ENCODE measurements at regions not wholly inside any gene's neighbourhood (a gene's known extent, or its start where the extent isn't known, plus 50 kb on each side); places are given as distances from the start of the nearest gene placed in this dataset.
"Not testable (repeated sequence)": the region's sequence is repeated elsewhere in the genome, so short reads cannot be mapped to it uniquely, and the experiment has no call there.

DNA sequence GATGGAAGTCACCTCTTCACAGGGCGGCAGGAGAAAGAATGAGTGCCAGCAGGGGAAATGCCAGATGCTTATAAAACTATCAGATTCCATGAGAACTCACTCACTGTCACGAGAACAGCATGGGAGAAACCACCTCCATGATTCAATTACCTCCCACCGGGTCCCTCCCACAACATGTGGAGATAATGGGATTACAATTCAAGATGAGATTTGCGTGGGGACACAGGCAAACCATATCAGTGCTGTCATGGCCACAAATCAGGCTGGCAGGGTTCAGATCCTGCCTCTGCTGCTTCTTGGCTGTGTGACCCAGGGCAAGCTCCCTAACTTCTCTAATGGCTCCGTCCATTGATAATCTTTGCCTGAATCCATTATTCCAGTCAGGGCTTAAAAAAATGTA lies 389.5 kb downstream of the NPHP4 start:
- intact Hi-C loops (cut with micrococcal nuclease) = not testable (repeated sequence)

DNA sequence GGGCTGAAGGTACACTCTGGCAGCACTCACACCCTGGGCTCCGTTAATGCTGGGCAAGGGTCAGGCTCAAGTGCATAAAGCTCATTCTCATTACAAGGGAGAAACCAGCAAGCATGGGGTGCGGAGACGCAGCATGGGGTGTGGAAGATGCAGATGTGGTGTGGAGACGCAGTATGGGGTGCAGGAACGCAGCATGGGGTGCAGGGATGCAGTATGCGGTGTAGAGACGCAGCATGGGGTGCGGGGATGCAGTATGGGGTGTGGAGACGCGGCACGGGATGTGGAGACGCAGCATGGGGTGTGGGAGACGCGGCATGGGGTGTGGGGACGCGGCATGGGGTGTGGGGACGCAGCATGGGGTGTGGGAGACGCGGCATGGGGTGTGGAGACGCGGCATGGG lies 390.7 kb downstream of the NPHP4 start:
- intact Hi-C loops (cut with micrococcal nuclease) = no loop called here

DNA sequence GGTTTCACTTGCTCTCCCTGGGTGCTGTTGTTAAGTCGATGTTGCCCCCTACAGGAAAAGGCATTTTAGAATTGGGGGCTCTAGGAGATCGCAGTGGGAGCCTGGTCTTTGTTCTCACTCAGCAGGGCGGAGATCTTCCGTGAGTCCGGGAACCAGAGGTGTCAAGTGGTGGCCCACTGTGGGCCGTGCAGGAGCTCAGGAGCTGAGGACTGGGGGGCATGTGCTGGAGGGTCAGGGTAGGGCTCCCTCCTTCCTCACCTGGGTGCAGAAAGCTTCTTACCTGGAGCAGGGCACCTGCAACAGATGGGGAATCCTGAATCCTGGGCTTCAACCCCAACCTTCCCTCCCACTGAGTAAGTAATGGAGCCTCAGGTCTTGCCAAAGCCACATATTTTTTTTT lies 392.7 kb downstream of the NPHP4 start:
- intact Hi-C loops (cut with micrococcal nuclease) = no loop called here

DNA sequence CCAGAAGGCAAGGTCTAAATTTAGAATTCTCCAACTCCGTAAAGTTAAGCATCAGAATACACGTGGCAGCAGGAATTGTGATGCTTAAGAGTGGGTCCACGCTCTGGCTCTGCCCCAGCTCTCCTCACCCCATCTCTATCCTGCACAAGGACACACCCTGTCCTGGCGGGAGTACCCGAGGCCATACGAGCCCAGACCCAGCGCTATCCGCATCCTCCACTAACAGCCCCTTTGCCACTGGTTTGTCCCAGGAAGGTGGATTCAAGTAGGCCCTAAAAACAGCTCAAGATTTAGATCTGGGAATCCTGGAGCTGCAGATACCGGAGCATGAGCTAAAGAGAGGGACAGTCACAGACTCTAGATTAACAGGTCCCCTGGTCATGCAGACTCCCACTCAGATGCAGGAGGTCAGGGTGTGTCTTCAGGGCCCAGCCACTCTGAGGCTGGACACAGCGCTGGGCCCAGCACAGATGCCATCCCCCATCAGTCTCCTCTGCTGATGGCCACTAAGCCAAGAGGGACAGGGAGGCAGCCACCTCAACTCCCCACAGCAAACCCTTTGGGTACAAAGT lies 393.3 kb downstream of the NPHP4 start:
- intact Hi-C loops (cut with micrococcal nuclease) = no loop called here

DNA sequence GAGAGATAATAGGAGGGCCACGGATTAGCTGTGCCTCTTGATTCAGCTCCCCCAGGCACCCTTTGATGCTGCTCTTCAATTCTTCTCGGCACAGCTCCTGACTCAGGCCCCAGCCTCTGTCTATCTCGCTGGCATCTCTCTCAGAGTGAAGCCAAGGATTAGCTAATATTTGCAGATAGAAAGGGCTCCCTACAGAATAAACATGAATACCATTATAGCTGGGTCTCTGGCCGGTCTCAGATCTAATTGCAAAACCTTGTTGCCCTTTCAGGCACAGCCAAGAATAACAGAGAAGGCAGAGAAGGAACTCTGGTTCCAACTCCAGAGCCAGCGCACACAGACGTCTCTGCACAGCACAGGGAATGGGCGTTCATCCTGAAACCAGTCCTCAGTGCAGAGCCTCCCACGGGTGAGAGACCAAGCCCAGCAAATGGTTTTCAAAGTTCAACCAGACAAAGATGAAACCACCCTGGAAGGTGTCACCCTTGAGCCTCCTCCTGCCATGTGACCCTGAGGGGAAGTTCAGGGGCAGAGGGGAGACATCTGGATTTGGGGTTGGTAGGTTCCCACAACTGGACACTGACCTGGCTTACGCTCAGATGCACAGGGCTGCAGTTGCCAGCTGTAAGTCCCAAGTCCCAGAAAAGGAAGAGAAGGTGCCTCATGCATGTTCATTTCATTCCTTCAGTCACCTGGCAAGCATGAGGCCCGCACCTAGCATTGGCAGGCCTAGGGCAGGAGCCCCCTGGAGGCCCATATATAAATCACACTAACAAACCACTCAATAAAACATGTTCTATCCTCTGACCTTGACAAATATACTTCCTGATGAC lies 394.0 kb downstream of the NPHP4 start:
- intact Hi-C loops (cut with micrococcal nuclease) = no loop called here

DNA sequence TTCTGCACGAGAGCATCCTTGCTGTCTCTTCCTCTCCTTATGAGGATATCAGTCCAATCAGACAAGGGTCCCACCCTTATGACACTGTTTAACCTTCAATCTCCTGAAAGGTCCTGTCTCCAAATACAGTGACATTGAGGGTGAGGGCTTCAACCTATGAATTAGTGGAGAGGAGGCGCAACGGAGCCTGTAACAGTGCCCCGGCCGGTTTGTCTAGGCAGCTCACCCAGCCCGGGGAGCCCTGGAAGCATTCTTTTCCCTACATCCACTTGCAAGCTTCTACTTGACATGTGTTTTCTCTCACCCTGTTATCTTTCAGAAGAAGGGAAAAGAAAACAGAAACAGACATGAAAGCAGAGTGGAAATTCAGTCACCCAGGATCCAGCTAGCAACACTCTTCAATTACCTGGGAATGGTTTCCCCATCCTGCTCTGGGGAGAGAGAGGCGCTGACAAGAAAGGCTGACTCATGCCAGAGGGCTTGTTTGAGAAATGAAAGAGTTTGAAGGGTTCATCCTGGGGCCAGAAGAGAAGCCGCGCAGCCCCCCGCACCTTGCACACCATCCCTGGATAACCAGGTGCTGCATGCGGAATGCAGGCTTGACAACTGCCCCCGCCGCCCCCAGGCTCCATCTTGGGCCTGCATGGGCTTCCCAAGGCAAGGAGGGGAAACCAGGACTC lies 394.9 kb downstream of the NPHP4 start:
- intact Hi-C loops (cut with micrococcal nuclease) = no loop called here

DNA sequence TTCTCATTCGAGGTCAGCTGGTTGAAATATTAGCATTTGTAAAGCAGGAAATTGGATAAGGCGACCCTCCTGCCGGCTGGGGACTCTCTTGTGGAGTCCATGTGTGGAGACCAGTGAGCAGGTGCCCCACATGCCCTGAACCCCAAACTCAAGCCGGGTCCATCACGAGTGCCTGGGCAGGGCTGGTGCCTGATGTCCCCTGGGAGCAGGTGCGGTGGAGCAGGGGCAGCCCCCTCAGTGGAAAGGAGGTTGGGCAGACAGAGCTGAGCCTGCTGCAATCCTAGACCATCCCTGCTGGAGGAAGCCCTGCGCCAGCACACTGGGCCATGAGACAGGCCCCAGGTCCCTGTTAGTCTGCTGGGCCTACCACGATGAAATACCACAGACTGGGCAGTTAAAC lies 395.6 kb downstream of the NPHP4 start:
- intact Hi-C loops (cut with micrococcal nuclease) = no loop called here

DNA sequence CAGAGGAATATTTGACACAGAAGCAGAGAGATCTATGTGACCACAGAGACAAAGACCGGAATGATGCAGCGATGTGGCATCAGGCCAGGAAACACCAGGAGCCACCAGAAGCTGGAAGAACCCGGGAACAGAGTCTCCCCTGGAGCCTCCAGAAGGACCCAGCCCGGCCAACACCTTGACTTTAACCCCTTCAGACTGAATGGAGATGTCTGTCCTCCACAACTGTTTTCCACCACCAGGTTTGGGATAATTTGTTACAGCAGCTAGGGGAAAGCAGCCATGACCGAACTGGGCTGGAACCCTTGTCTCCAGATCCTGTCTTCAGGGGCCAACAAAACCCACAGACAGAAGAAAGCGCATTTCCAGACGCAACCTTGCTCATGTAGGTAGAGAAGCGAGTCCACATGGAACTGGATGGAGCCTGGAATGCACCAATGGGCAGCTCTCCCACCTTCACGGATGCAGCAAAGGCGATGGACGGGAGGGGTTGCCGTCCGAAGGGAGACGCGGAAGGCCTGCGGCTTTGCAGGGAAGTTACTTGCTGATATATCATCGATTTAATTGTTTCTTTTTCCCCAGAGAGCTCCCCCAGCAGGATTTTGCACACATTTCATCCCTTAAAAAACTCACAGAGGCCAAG lies 396.6 kb downstream of the NPHP4 start:
- intact Hi-C loops (cut with micrococcal nuclease) = no loop called here

DNA sequence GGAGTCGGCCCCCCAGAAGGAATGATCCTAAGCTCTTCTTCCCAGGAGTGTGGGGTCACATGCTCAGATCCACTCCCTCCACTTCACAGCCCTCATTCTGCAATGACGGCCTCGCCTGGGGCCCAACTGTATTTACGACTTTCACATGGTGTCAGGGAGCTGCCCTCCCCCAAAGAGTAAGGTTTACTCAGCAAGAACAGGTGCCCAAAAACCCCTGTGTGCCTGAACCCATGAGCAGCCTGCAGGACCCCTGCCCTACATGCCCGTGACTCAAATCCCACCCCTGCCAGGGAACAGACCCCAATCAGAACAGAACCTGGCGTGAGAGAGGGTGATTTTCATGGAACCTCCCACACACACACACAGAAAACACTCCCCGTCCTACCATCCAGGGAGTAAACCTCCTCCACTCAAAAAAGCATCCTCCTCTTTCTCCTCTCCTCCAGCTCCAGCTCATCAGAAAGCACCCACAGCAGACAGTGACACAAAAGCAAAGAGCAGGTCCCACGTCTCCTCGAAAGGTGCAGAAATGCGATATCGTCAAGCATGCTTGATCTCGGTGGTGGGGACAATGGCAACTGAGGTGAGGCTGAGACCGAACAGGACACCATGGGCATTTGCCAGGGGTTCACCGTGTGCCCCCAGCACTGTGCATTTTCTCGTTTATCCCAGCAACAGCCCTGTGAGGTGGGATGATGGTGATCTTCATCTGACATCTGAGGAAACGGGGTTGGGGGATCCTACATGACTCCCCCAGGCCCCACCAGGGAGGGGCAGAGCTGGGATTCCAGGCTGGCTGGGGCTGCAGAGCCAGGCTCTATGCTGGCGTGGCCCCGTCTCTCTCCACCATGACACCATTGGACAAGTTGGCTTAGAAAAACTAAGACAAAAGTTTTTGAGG lies 397.9 kb downstream of the NPHP4 start:
- intact Hi-C loops (cut with micrococcal nuclease) = no loop called here

DNA sequence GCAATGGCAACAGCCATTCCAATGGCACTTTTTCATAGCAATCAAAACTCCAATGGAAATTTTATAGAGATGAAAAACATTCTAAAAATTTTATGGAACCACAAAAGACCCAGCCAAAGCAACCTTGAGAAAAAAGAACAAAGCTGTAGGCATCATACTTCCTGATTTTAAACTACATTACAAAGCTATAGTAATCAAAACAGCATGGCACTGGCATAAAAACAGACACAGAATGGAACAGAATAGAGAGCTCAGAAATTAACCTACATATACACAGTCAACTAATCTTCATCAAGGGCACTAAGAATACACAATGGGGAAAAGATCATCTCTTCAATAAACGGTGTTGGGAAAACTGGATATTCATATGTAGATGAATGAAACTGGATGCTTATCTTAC lies 401.5 kb downstream of the NPHP4 start:
- intact Hi-C loops (cut with micrococcal nuclease) = no loop called here

DNA sequence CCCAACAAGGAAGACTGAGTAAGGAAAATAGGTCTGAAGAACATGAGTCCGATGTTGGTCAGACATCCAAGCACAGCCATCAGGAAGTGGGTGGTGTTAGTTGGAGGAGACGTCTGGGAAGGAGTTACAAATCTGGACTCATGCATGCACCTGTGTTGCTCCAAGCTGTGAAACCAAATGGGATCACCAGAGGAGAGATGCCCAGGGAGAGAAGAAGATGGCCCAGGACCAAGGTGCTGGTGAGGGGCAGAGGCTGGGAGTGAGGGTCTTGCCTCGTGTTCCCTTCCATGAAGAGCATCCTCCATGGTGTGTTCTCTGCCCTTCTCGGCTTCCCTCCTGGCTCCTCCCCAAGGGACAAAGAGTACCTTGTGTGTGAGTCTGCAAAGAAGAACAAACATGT lies 405.6 kb downstream of the NPHP4 start:
- intact Hi-C loops (cut with micrococcal nuclease) = no loop called here

DNA sequence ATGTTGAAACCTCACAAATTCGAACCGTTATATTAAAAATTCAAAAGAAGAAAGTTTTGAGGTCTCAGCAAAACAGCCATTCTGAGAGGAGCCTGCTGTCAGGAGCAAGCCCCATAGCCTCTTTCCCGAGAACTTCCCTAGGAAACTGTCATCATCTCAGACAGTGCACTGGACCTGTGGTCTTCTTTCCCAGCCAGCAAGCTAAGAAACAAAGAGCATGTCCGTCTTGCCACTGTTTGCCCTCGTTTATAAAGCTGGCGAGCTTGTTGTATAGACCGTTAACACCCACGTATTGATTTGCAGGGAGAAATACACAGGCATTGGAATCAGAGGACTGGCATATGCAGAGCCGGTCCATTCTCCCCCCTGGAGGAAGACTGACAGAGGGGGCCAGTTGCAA lies 407.0 kb downstream of the NPHP4 start:
- intact Hi-C loops (cut with micrococcal nuclease) = no loop called here

DNA sequence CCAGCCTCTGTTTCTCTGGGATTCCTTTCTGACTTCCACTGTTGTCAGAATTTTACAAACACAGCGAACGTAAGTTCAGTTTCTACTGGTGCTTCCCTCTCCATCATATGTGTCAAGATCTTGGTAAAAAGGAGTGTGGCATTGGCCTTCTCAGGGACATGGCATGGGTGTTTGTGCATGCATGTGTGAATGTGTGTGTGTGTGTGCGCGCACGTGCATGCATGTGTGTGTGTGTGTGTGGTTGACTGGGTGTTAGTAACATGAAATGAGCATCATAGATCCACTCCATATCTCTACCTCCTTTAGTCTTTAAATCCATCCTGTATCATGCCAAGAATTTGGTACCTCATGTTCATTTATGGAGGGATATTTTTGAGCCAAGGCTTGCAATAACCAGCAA lies 411.3 kb downstream of the NPHP4 start:
- intact Hi-C loops (cut with micrococcal nuclease) = no loop called here

DNA sequence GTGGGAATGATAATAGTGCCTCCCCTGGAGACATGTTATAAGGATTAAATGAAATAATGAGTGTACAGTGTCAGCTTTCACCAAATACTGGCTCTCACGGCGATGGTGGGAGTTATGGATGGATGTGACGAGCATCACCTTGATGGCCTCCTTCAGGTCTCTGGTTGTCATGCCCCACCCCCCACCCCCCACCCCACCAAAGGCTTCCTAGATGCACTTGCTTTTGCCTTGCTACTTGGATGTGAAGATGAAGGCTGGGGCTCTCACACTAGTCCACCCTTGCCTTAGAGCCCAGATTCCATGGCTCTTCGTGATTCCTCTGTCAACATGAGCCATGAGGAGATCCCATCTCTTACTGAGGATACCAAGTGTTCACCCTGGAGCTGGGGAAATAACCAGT lies 412.3 kb downstream of the NPHP4 start:
- intact Hi-C loops (cut with micrococcal nuclease) = no loop called here

DNA sequence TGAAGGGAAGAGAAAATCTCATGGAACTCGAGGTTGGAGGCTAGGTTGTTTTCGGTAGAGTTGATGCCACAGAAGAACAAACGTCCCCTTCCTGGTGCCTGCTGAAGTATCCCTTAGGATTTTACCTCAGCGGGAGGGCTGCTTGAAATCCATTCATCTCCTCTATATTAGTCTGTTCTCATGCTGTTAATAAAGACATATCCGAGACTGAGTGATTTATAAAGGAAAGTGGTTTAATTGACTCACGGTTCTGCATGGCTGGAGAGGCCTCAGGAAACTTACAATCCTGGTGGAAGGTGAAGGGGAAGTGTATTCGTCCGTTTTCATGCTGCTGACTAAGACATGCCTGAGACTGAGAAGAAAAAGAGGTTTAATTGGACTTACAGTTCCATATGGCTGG lies 413.5 kb downstream of the NPHP4 start:
- intact Hi-C loops (cut with micrococcal nuclease) = no loop called here

DNA sequence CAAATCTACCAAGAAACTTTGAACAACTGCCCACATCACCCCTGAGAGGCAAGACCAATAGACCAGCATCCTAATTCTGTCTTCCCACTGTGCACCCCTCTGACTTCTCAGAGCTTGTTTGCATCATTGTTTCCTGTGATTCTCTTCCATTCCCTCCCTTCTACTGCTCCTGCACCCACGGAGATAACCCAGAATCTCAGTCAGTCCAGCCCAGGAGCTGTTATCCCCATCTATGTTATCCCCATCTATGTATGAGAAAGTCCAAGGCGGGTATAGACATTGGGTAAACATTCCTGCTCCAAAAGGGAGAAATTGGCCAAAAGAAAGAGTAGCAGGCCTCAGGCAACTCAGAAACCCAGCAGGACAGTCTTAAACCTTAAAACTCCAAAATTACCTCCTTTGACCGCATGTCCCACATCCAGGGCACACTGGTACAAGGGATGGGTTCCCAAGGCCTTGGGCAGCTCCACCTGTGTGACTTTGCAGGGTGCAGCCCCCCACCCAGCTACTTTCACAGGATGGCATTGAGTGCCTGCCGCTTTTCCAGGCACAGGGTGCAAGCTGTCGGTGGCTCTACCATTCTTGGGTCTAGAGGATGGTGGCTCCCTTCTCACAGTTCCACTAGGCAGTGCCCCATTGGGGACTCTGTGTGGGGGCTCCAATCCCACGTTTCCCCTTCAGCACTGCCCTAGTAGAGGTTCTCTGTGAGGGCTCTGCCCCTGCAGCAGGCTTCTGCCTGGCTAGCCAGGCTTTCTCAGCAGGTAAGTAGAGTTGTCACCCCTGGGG lies 414.8 kb downstream of the NPHP4 start:
- intact Hi-C loops (cut with micrococcal nuclease) = no loop called here

DNA sequence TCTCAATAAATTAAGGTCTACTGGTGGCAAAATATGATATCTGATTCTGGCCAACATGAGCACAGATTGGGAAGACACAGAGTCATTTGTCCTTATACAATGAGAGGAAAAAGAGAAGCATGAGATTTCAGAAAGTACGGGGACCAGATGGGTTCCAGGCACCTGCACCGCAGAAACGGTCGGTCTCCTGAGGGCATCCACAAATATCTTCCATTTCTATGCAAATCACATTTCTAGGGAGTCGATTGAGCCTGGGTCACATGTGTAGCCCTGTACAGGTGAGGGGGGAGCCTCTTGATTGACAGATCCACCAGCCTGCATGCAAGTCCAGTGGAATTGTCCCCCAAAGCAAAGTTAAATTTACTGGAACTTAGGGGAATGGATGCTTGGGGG lies 415.6 kb downstream of the NPHP4 start:
- intact Hi-C loops (cut with micrococcal nuclease) = no loop called here

DNA sequence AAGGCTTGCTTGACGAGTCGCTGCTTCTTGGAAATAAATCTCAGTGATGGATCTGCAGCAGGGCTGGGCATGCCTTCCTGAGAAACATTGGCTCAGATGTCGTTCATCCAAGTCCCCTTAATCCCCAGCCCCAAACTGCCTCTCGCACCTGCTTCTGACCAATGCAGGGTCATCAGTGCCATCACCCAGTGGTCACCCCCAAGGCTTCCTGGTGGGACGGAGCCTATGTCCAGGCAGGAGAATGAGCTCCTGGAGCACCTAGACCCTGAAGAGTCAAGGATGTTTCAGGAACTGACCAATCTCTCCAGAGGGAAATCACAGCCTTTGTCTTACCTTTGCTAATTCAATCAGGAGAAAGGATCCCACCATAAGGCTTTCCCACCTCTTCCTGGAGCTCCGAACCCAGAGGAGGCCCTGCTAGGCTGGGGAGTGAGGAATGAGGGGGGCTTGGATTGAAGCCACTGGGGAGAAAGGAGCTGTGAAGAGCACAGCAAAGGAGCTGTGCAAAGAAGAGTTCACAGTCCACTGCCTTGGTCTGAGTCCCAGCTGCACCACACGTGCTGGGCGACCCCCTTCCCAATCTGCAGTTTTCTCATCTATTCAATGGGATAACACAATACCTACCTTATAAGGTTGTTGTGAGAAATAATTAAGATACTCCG lies 416.1 kb downstream of the NPHP4 start:
- intact Hi-C loops (cut with micrococcal nuclease) = no loop called here

DNA sequence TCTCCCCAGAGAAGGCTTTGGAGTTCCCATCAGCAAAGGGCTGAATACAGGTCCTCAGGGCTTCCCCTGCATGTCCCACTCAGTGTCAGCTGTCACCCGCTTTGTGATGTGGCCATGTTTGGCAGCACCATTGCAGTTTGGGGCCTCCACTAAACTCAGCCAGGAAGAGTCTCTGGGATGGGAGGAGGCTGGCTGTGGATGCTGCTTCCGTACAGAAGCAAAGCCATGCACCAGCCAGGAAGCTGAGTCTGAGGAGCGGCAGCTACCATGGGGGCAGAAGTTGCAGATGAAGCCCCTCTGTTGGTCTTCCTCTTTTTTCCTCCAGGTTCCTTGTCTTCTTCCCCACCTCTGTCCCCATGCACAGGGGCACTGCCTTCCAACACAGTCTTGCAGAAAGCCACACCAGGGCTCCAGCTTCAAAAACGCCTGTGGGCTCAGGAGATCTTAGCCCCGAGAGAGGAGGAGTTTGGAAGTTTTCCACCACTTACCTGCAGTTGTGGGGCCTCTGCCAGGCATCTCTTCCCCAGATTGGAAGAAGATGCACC lies 416.8 kb downstream of the NPHP4 start:
- intact Hi-C loops (cut with micrococcal nuclease) = no loop called here

DNA sequence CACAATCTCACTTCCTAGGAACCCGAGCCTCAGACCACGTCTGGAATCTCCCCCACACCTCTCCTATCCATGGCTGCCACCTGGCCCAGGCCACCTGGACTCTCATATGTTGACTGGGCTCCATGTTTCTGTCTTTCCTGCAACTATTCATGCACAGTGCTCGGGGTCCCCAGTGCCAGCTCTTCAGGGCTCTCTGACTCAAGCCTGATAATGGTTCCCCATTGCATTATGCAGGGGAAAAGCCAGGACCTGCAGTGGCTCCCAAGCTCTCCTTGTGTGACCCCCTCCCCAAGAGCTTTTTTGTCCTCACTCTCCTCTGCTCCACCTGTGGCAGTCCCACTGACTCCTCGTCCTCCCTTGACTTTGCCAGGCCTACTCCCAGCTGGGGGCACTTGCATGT lies 417.6 kb downstream of the NPHP4 start:
- intact Hi-C loops (cut with micrococcal nuclease) = no loop called here
